ENCODE measurements at regions not wholly inside any gene's neighbourhood (a gene's known extent, or its start where the extent isn't known, plus 50 kb on each side); places are given as distances from the start of the nearest gene placed in this dataset.

GRCh38 chr1:75984781-75985180 lies 52.6 kb upstream of the ASB17 start:
- TF ChIP-seq CTCF (IDR thresholded peaks at IDR 0.05) = no peak
- H3K4me3 ChIP-seq = no peak overlapping the region
- ATAC-seq (ENCODE audit: insufficient number of reproducible peaks, low FRiP score, low read depth) (no peak), DNase-seq (ENCODE audit: low spot score) (no peak)
- no peaks in the 10 kb centered on the region for H3K27me3 ChIP-seq (replicated peaks; ENCODE audit: insufficient read depth)
- H3K9me3 ChIP-seq = peaks cover 7% of the 10 kb centered on the region
- H3K36me3 ChIP-seq = no peaks in the 10 kb centered on the region
- no peaks in the 10 kb centered on the region for H3K4me1 ChIP-seq (ENCODE audit: control insufficient read depth in 1 of 2, low read depth in 2 of 2)
- H3K27ac ChIP-seq = no peak overlapping the region

- H3K36me3 ChIP-seq = no peaks in the 10 kb centered on the region
- no peaks in the 10 kb centered on the region for H3K27me3 ChIP-seq (replicated peaks; ENCODE audit: insufficient read depth)
- H3K4me1 ChIP-seq (ENCODE audit: control insufficient read depth in 1 of 2, low read depth in 2 of 2) = no peaks in the 10 kb centered on the region
- H3K27ac ChIP-seq = no peak overlapping the region
- no peak for ATAC-seq (ENCODE audit: insufficient number of reproducible peaks, low FRiP score, low read depth)
- peaks cover 7% of the 10 kb centered on the region for H3K9me3 ChIP-seq
- no peak for TF ChIP-seq CTCF (IDR thresholded peaks at IDR 0.05)
- H3K4me3 ChIP-seq = no peak overlapping the region
- DNase-seq (ENCODE audit: low spot score) = no peak
Measured at GRCh38 chr1:75985827-75986226, 53.6 kb upstream of the ASB17 start.

- DNase-seq (ENCODE audit: low spot score) (no peak), ATAC-seq (ENCODE audit: insufficient number of reproducible peaks, low FRiP score, low read depth) (no peak)
- H3K4me1 ChIP-seq (ENCODE audit: control insufficient read depth in 1 of 2, low read depth in 2 of 2) = no peaks in the 10 kb centered on the region
- no peaks in the 10 kb centered on the region for H3K27me3 ChIP-seq (replicated peaks; ENCODE audit: insufficient read depth)
- H3K9me3 ChIP-seq = peaks cover 7% of the 10 kb centered on the region
- H3K36me3 ChIP-seq = no peaks in the 10 kb centered on the region
- TF ChIP-seq CTCF (IDR thresholded peaks at IDR 0.05) = no peak
- no peak overlapping the region for H3K4me3 ChIP-seq
- no peak overlapping the region for H3K27ac ChIP-seq
Measured at GRCh38 chr1:75986478-75986877, 54.3 kb upstream of the ASB17 start.

GRCh38 chr1:75989121-75989520 lies 56.9 kb upstream of the ASB17 start:
- ATAC-seq (ENCODE audit: insufficient number of reproducible peaks, low FRiP score, low read depth) = no peak
- no peaks in the 10 kb centered on the region for H3K36me3 ChIP-seq
- no peak for TF ChIP-seq CTCF (IDR thresholded peaks at IDR 0.05)
- no peak overlapping the region for H3K4me3 ChIP-seq
- H3K27me3 ChIP-seq (replicated peaks; ENCODE audit: insufficient read depth) = no peaks in the 10 kb centered on the region
- H3K4me1 ChIP-seq (ENCODE audit: control insufficient read depth in 1 of 2, low read depth in 2 of 2) = no peaks in the 10 kb centered on the region
- H3K27ac ChIP-seq = no peak overlapping the region
- H3K9me3 ChIP-seq = peaks cover under 1% of the 10 kb centered on the region
- no peak for DNase-seq (ENCODE audit: low spot score)

- DNase-seq (ENCODE audit: low spot score) = no peak
- ATAC-seq (ENCODE audit: insufficient number of reproducible peaks, low FRiP score, low read depth) = no peak
- Histone ChIP-seq H3K4me3 (no peak overlapping the region), H3K27me3 (replicated peaks; ENCODE audit: insufficient read depth) (no peaks in the 10 kb centered on the region), H3K36me3 (no peaks in the 10 kb centered on the region), H3K9me3 (no peaks in the 10 kb centered on the region), H3K27ac (no peak overlapping the region), H3K4me1 (ENCODE audit: control insufficient read depth in 1 of 2, low read depth in 2 of 2) (no peaks in the 10 kb centered on the region)
- TF ChIP-seq CTCF (IDR thresholded peaks at IDR 0.05) = no peak
Measured at GRCh38 chr1:75990686-75991085, 58.5 kb upstream of the ASB17 start.

All from thoracic aorta (tissue), 2 donors.